ENCODE measurements at regions not wholly inside any gene's neighbourhood (a gene's known extent, or its start where the extent isn't known, plus 50 kb on each side); places are given as distances from the start of the nearest gene placed in this dataset.

- POLR2A ChIA-PET = no interaction called here
- no peak overlapping the region for H3K4me3 ChIP-seq (replicated peaks in 1 of 3; ENCODE audit: insufficient read depth in 1 of 3, low read depth in 1 of 3, low read length in 3 of 3)
- no peak overlapping the region for H2AFZ ChIP-seq (ENCODE audit: low read depth, low read length)
Observed at GRCh38 chr6:113526553-113526952, 330.6 kb upstream of the MARCKS start.

More at GRCh38 chr6:113526553-113526952, 330.6 kb upstream of the MARCKS start:
- Histone ChIP-seq H3K9ac (replicated peaks; ENCODE audit: extremely low read depth, insufficient read depth, low read length) (no peak overlapping the region), H3K9me1 (replicated peaks; ENCODE audit: control insufficient read depth, extremely low read depth, insufficient read depth, low read length) (no peaks in the 10 kb centered on the region), H3K27me3 (ENCODE audit: control insufficient read depth in 2 of 2, insufficient read depth in 2 of 2, low read length in 2 of 2) (no peaks in the 10 kb centered on the region), H3K9me3 (replicated peaks; ENCODE audit: control insufficient read depth, insufficient read depth, low read length) (no peaks in the 10 kb centered on the region), H3K36me3 (ENCODE audit: control insufficient read depth in 2 of 2, extremely low read depth in 1 of 2, insufficient read depth in 2 of 2, low read length in 2 of 2) (no peaks in the 10 kb centered on the region), H4K20me1 (replicated peaks; ENCODE audit: control insufficient read depth, extremely low read depth, insufficient read depth, low read length) (no peaks in the 10 kb centered on the region), H3K79me2 (ENCODE audit: control insufficient read depth, insufficient read depth, low read length) (no peaks in the 10 kb centered on the region), H3K27ac (ENCODE audit: insufficient read depth, low read depth, low read length) (no peak overlapping the region), H3K4me2 (ENCODE audit: insufficient read depth, low read length) (no peak overlapping the region), H3K4me1 (ENCODE audit: control insufficient read depth, extremely low read depth, insufficient read depth, low read length) (no peaks in the 10 kb centered on the region)
- BruUV-seq (replicated peaks) = no TSS peak
- dilution Hi-C loops (cut with MboI; ENCODE audit: extremely low pct_ligation_motif_present, low sequenced_read_pairs) (no loop called here), intact Hi-C loops (cut with micrococcal nuclease) (no loop called here)
- TF ChIP-seq GATA2 (IDR thresholded peaks at IDR 0.05; ENCODE audit: insufficient read depth, insufficient read length, low read depth, low read length) (no peak), CTCF (IDR thresholded peaks at IDR 0.05; ENCODE audit: extremely low read depth in 1 of 2, insufficient read depth in 1 of 2, low read depth in 1 of 2, low read length in 2 of 2) (no peak), EZH2 (IDR thresholded peaks at IDR 0.05; ENCODE audit: borderline replicate concordance, low read depth, low read length, severe bottlenecking) (no peak), POLR2AphosphoS5 (IDR thresholded peaks at IDR 0.05; ENCODE audit: insufficient read depth, low read depth, low read length) (no peak), JUN (IDR thresholded peaks at IDR 0.05; ENCODE audit: borderline replicate concordance, insufficient read depth, insufficient read length, low read depth) (no peak), MAX (IDR thresholded peaks at IDR 0.05; ENCODE audit: insufficient read depth, insufficient read length) (no peak), FOS (IDR thresholded peaks at IDR 0.05; ENCODE audit: borderline replicate concordance, insufficient read depth, low read length) (no peak)
- FAIRE-seq (no peak), DNase-seq (ENCODE audit: low read depth, low spot score) (no peak)
- CTCF ChIA-PET = no interaction called here

Data from endothelial cell of umbilical vein (primary cell).